Neural cell (in vitro differentiated cells): ENCODE measurements at regions not wholly inside any gene's neighbourhood (a gene's known extent, or its start where the extent isn't known, plus 50 kb on each side); places are given as distances from the start of the nearest gene placed in this dataset.

Experiments used
- EP300 ChIP-seq: fragments of 450-650 bp; conservative IDR thresholded peaks from 2 replicates; pipeline ENCODE4 v1.6.1; 2014; ENCODE audit warnings: antibody characterized with exemption, mild to moderate bottlenecking, moderate library complexity; ENCODE audit not compliant: poor library complexity, severe bottlenecking
- EZH2 ChIP-seq: fragments of 200-600, 300-800 bp; shearing (Covaris generic), sonication (generic); IDR thresholded peaks from 2 replicates; pipeline ENCODE4 v1.6.1; 2014; ENCODE audit warnings: antibody characterized with exemption, low read length, borderline replicate concordance, mild to moderate bottlenecking; ENCODE audit not compliant: insufficient read depth, poor library complexity, severe bottlenecking
- MXI1 ChIP-seq: fragments of 450-650 bp; conservative IDR thresholded peaks from 2 replicates; pipeline ENCODE4 v1.6.1; 2014; ENCODE audit warnings: antibody characterized with exemption, mild to moderate bottlenecking; ENCODE audit not compliant: poor library complexity, severe bottlenecking
- POLR2AphosphoS5 ChIP-seq: IDR thresholded peaks from 2 replicates; pipeline ENCODE4 v1.6.1; 2012
- RAD21 ChIP-seq: fragments of 450-650 bp; conservative IDR thresholded peaks from 2 replicates; pipeline ENCODE4 v1.6.1; 2014; ENCODE audit warnings: antibody characterized with exemption, mild to moderate bottlenecking, moderate library complexity
- SMC3 ChIP-seq: fragments of 450-650 bp; conservative IDR thresholded peaks from 2 replicates; pipeline ENCODE4 v1.6.1; 2014; ENCODE audit warnings: antibody characterized with exemption, mild to moderate bottlenecking, moderate library complexity; ENCODE audit not compliant: poor library complexity
- TAF1 ChIP-seq: IDR thresholded peaks from 2 replicates; pipeline ENCODE4 v1.6.1; 2012; ENCODE audit warnings: low read depth
- TF ChIP-seq, protein P1 (sequence below): fragments of 450-650 bp; IDR thresholded peaks from 2 replicates; pipeline ENCODE4 v1.5.1; 2014; ENCODE audit warnings: antibody characterized with exemption, mild to moderate bottlenecking, moderate library complexity; ENCODE audit not compliant: poor library complexity, severe bottlenecking
- TF ChIP-seq, protein P2 (sequence below): IDR thresholded peaks from 2 replicates; pipeline ENCODE4 v1.6.1; 2012; ENCODE audit warnings: borderline replicate concordance

DNA sequence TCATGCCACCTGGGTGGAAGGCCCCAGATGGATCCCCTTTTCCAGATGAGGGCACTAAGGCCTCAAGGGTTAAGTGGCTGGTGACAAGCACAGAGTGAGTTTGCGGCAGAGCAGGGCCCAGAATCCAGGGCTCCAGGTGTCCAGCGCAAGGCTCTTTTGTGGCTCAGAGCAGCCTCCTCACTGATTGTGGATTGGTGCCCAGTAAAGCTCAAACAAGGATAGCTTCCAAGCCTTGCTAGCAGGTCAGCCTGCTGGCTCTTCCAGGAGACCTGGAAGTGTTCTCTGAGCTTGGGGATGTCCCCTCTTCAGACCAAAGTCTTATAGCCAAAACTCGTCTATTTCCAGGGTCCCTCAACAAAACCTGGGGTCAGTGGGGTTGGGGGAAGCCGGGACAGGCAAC is 167.6 kb upstream of the SYT13 start:
- TF ChIP-seq TAF1 (no peak), EZH2 (no peak), RAD21 (no peak), POLR2AphosphoS5 (no peak), EP300 (no peak), MXI1 (no peak), SMC3 (no peak)
- TF ChIP-seq, protein P1, sequence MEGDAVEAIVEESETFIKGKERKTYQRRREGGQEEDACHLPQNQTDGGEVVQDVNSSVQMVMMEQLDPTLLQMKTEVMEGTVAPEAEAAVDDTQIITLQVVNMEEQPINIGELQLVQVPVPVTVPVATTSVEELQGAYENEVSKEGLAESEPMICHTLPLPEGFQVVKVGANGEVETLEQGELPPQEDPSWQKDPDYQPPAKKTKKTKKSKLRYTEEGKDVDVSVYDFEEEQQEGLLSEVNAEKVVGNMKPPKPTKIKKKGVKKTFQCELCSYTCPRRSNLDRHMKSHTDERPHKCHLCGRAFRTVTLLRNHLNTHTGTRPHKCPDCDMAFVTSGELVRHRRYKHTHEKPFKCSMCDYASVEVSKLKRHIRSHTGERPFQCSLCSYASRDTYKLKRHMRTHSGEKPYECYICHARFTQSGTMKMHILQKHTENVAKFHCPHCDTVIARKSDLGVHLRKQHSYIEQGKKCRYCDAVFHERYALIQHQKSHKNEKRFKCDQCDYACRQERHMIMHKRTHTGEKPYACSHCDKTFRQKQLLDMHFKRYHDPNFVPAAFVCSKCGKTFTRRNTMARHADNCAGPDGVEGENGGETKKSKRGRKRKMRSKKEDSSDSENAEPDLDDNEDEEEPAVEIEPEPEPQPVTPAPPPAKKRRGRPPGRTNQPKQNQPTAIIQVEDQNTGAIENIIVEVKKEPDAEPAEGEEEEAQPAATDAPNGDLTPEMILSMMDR, result no peak
- TF ChIP-seq, protein P2, sequence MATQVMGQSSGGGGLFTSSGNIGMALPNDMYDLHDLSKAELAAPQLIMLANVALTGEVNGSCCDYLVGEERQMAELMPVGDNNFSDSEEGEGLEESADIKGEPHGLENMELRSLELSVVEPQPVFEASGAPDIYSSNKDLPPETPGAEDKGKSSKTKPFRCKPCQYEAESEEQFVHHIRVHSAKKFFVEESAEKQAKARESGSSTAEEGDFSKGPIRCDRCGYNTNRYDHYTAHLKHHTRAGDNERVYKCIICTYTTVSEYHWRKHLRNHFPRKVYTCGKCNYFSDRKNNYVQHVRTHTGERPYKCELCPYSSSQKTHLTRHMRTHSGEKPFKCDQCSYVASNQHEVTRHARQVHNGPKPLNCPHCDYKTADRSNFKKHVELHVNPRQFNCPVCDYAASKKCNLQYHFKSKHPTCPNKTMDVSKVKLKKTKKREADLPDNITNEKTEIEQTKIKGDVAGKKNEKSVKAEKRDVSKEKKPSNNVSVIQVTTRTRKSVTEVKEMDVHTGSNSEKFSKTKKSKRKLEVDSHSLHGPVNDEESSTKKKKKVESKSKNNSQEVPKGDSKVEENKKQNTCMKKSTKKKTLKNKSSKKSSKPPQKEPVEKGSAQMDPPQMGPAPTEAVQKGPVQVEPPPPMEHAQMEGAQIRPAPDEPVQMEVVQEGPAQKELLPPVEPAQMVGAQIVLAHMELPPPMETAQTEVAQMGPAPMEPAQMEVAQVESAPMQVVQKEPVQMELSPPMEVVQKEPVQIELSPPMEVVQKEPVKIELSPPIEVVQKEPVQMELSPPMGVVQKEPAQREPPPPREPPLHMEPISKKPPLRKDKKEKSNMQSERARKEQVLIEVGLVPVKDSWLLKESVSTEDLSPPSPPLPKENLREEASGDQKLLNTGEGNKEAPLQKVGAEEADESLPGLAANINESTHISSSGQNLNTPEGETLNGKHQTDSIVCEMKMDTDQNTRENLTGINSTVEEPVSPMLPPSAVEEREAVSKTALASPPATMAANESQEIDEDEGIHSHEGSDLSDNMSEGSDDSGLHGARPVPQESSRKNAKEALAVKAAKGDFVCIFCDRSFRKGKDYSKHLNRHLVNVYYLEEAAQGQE, result no peak
